D341Med (cell line): ENCODE measurements at regions not wholly inside any gene's neighbourhood (a gene's known extent, or its start where the extent isn't known, plus 50 kb on each side); places are given as distances from the start of the nearest gene placed in this dataset.

Source experiments
- DNase-seq: peaks from one replicate; pipeline ENCODE4 v3.0.0; 2012; ENCODE audit warnings: low spot score

- no peak for DNase-seq
Measured at GRCh38 chr13:107331359-107331758, 763.4 kb upstream of the ARGLU1 start.

GRCh38 chr13:107330484-107330883 is 762.5 kb upstream of the ARGLU1 start:
- DNase-seq, result no peak

- no peak for DNase-seq
Measured at GRCh38 chr13:107329991-107330390, 762.1 kb upstream of the ARGLU1 start.

GRCh38 chr13:107324416-107325204 is 756.7 kb upstream of the ARGLU1 start:
- no peak for DNase-seq

- DNase-seq, result no peak
Measured at GRCh38 chr13:107322228-107322627, 754.3 kb upstream of the ARGLU1 start.

- DNase-seq, result no peak
Measured at GRCh38 chr13:107305178-107305577, 737.2 kb upstream of the ARGLU1 start.

- peak; percentile 63 for DNase-seq
Measured at GRCh38 chr13:107301724-107302374, 733.9 kb upstream of the ARGLU1 start.

GRCh38 chr13:107299717-107300116 is 731.8 kb upstream of the ARGLU1 start:
- no peak for DNase-seq

- no peak for DNase-seq
Measured at GRCh38 chr13:107296804-107297203, 728.9 kb upstream of the ARGLU1 start.

- no peak for DNase-seq
Measured at GRCh38 chr13:107295416-107296140, 727.6 kb upstream of the ARGLU1 start.

- no peak for DNase-seq
Measured at GRCh38 chr13:107293924-107294323, 726.0 kb upstream of the ARGLU1 start.

- no peak for DNase-seq
Measured at GRCh38 chr13:107291875-107292274, 723.9 kb upstream of the ARGLU1 start.

- no peak for DNase-seq
Measured at GRCh38 chr13:107289540-107289939, 721.6 kb upstream of the ARGLU1 start.

GRCh38 chr13:107284173-107284572 is 716.2 kb upstream of the ARGLU1 start:
- DNase-seq, result no peak

GRCh38 chr13:107277911-107278310 is 710.0 kb upstream of the ARGLU1 start:
- DNase-seq, result no peak

- no peak for DNase-seq
Measured at GRCh38 chr13:107276936-107277335, 709.0 kb upstream of the ARGLU1 start.

GRCh38 chr13:107275945-107276614 is 708.1 kb upstream of the ARGLU1 start:
- no peak for DNase-seq

- no peak for DNase-seq
Measured at GRCh38 chr13:107275312-107275711, 707.4 kb upstream of the ARGLU1 start.

- peak; percentile 55 for DNase-seq
Measured at GRCh38 chr13:107271227-107271626, 703.3 kb upstream of the ARGLU1 start.

GRCh38 chr13:107266657-107267056 is 698.7 kb upstream of the ARGLU1 start:
- no peak for DNase-seq

GRCh38 chr13:107258599-107259187 is 690.8 kb upstream of the ARGLU1 start:
- DNase-seq, result no peak

- DNase-seq, result no peak
Measured at GRCh38 chr13:107254392-107254791, 686.5 kb upstream of the ARGLU1 start.
